H1 (cell line): ENCODE measurements at regions not wholly inside any gene's neighbourhood (a gene's known extent, or its start where the extent isn't known, plus 50 kb on each side); places are given as distances from the start of the nearest gene placed in this dataset.

Experiments
- EZH2 ChIP-seq: fragments of 200-600 bp; sonication (generic); IDR thresholded peaks from 2 replicates; pipeline ENCODE4 v1.7.1; 2012; ENCODE audit warnings: low read depth, mild to moderate bottlenecking, moderate library complexity, low read length, inconsistent platforms; ENCODE audit not compliant: severe bottlenecking
- SP4 ChIP-seq: IDR thresholded peaks from 2 replicates; pipeline ENCODE4 v1.6.1; 2012; ENCODE audit warnings: low read length, inconsistent platforms
- TAF1 ChIP-seq: IDR thresholded peaks from 2 replicates; pipeline ENCODE4 v1.6.1; 2011; ENCODE audit warnings: mild to moderate bottlenecking, low read depth, low read length
- TF ChIP-seq, protein P1 (sequence below), 3 experiments: IDR thresholded peaks; 1 replicate in 2 of 3; 2 replicates in 1 of 3; pipeline versions ENCODE4 v1.5.1 to v1.6.1; 2011; ENCODE audit warnings: low read length in 3 of 3, mild to moderate bottlenecking in 3 of 3, inconsistent platforms in 2 of 3, low read depth in 1 of 3, moderate library complexity in 1 of 3; ENCODE audit not compliant: insufficient read depth in 1 of 3; ENCODE audit errors: control extremely low read depth in 1 of 3

DNA sequence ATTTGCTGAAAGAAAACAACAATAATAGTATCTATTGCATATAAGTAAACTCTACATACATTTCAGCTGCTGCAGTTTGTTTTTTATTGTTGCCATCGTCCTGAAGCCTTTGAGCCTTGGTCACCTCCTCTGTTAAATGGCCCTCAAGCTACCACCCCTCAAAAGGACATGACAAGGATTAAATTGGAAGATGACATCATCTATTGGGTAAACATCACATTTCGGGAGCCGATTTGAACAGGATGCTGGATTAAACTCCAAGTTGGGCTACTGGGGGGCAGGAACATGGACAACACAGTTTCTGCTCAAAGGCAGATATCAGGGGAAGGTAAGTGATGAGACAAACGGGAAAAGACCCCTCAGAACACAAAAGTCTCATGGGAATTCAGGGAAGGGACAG, 92.3 kb upstream of the ATP2B2 start:
- TF ChIP-seq, protein P1, sequence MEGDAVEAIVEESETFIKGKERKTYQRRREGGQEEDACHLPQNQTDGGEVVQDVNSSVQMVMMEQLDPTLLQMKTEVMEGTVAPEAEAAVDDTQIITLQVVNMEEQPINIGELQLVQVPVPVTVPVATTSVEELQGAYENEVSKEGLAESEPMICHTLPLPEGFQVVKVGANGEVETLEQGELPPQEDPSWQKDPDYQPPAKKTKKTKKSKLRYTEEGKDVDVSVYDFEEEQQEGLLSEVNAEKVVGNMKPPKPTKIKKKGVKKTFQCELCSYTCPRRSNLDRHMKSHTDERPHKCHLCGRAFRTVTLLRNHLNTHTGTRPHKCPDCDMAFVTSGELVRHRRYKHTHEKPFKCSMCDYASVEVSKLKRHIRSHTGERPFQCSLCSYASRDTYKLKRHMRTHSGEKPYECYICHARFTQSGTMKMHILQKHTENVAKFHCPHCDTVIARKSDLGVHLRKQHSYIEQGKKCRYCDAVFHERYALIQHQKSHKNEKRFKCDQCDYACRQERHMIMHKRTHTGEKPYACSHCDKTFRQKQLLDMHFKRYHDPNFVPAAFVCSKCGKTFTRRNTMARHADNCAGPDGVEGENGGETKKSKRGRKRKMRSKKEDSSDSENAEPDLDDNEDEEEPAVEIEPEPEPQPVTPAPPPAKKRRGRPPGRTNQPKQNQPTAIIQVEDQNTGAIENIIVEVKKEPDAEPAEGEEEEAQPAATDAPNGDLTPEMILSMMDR (IDR thresholded peaks at IDR 0.05; ENCODE audit: control extremely low read depth in 1 of 3, insufficient read depth in 1 of 3, low read depth in 1 of 3, low read length in 3 of 3): no peak
- no peak for TF ChIP-seq EZH2
- no peak for TF ChIP-seq SP4
- no peak for TF ChIP-seq TAF1
